HUDEP-2 (cell line): ENCODE measurements at regions not wholly inside any gene's neighbourhood (a gene's known extent, or its start where the extent isn't known, plus 50 kb on each side); places are given as distances from the start of the nearest gene placed in this dataset.

ENCODE experiments used
- DNase-seq, 76 experiments: peaks; one replicate each; lab custom pipeline; 2025; ENCODE audit not compliant: unreplicated experiment in 76 of 76; lab: John Stamatoyannopoulos, UW

GRCh38 chr12:76226397-76226796 lies 121.8 kb downstream of the BBS10 start:
- no peak for DNase-seq

DNA sequence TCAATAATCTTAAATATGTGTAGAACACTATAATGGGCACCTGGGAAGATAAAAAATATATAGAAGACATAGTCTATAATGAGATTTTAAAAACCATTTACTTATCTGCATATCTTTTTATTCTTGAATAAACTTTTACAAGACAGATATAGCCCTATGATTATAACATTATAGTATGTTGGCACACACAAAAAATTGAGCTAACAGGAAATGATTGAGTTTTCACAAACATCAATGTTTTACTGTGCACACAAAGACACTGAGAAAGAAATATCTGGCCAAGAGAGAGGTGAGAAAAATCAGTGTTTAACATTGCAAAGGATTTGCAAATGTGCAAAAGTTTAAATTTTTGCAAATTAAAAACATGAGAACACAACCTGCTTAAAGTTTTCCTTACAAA lies 124.3 kb downstream of the BBS10 start:
- DNase-seq, result no peak

GRCh38 chr12:76220980-76221379 lies 127.2 kb downstream of the BBS10 start:
- no peak for DNase-seq

DNA sequence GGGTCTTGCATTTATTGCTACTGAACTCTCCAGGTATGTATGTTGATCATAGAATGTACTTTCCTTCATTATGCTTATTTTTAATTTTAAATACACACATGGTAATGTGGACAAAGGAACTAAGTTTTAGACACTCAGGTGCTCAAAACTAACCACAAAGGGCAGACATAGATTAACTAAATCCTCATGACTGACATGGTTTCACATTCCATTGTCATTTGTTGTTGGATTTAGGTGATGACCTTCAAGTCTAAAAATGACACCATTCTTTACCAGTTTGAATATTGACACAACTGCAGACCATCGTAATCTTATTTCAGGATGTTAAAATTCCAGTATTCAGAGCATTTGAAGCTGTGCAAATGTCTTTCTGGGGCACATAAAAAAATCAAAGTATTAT lies 128.4 kb downstream of the BBS10 start:
- DNase-seq, result no peak

GRCh38 chr12:76216585-76217472 lies 131.4 kb downstream of the BBS10 start:
- no peak for DNase-seq

- DNase-seq, result no peak
Observed at GRCh38 chr12:76208129-76208528, 123.6 kb upstream of the NAP1L1 start.

DNA sequence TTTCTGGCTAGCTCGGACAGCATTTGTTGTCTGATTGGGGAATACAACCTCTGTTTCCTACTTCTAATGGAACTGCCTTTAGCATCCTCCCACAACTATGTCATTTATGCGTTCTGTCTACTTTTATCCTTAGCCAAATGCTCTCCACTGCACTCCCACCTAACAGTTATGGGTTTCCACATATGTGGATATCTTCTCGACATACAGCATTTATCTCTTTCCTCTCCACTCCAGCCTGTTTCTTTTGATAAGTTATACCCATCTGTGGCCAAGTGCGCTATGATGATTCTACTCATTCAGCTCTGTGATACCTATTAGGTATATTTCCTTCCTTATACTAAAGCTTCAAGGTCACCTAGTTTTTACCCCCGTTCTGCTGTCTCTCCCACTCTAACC lies 122.2 kb upstream of the NAP1L1 start:
- no peak for DNase-seq

GRCh38 chr12:76206039-76206676 lies 121.7 kb upstream of the NAP1L1 start:
- DNase-seq, result no peak

DNA sequence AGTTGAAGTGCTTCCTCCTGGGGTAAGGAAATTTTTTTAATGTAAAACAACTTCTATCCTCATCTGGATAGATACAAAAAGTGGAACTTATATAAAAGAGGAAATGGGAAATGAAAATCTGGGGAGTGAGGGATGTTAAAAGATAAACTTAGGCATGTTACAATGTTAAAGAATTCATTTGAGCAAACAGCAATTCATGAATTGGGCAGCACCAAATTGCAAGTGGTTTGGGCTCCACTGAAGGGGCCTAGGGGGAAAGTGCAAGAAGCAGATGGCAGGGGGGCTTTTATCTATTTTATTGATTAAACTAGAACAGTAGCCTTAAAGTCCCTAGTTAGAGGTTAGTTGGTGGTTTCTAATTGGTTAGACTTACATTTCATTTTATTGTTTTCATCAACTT lies 118.1 kb upstream of the NAP1L1 start:
- no peak for DNase-seq

- DNase-seq, result no peak
Observed at GRCh38 chr12:76201758-76202157, 117.3 kb upstream of the NAP1L1 start.

GRCh38 chr12:76201316-76201715 lies 116.8 kb upstream of the NAP1L1 start:
- DNase-seq, result no peak

GRCh38 chr12:76199808-76200207 lies 115.3 kb upstream of the NAP1L1 start:
- no peak for DNase-seq

DNA sequence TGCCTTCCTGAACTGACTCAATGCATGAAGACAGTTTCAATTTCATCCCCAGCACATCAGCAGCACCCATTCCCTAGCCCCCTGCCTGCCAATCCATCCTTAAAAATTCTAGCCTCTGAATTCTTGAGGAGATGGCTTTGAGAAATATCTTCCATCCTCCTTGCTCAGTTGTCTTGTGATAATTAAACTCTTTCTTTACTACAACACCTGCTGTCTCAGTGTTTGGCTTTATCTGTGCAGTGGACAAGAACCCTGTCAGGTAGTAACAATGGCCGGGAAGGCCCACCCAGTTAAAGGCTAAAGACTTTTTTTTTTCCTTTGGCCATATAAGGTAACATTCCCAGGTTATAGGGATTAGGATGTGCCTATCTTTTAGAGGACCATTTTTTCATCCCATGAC lies 114.4 kb upstream of the NAP1L1 start:
- no peak for DNase-seq

- no peak for DNase-seq
Observed at GRCh38 chr12:76197283-76197682, 112.8 kb upstream of the NAP1L1 start.

DNA sequence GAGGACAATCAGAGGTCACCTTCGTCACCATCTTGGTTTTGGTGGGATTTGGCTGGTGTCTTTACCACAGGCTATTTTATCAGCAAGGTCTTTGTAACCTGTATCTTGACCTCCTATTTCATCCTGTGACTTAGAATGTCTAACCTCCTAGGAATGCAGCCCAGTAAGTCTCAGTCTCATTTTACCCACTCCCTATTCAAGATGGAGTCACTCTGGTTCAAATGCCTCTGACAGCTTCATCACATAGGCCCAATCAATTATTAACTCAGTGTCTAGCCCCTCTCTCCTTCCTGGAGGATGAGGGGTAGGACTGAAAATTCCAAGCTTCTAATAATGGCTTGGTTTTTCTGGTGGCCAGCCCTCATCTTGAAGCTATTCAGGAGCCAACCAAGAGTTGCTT lies 111.4 kb upstream of the NAP1L1 start:
- DNase-seq, result no peak

- DNase-seq, result no peak
Observed at GRCh38 chr12:76194724-76195123, 110.2 kb upstream of the NAP1L1 start.

DNA sequence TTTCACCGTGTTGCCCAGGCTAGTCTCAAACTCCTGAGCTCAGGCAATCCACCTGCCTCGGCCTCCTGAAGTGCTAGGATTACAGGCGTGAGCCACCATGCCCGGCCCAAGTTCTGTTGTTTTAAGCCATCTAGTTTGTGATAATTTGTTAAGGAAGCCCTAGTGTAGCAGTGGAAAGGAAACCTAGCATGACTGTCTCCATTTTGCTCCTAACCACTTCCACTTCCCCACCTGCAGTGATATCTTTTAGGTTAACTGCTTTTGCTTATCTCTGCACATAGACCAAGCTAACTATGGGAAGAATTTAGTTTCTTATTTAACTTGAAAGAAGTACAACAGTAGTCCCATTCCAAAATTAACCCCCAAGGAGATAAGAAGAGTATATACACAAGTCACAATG lies 109.5 kb upstream of the NAP1L1 start:
- no peak for DNase-seq

DNA sequence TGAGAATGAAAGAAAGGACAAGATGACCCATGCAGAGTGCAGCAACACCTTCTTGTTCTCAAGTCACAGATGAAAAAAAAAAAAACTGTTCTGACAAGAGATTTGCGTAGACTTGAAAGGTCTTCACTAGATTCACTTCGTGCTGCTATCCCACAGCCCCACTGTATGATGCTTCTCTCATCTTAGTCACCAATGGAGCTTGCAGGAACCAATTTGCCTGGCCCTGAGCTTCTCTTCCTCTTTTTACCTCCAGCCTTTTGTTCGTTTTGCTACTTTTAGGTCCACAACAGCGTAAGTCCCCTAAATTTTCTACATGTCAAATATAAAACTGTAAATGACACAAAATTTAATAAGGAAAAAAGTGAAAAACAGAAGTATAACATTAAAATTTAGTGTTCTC lies 107.9 kb upstream of the NAP1L1 start:
- no peak for DNase-seq

DNA sequence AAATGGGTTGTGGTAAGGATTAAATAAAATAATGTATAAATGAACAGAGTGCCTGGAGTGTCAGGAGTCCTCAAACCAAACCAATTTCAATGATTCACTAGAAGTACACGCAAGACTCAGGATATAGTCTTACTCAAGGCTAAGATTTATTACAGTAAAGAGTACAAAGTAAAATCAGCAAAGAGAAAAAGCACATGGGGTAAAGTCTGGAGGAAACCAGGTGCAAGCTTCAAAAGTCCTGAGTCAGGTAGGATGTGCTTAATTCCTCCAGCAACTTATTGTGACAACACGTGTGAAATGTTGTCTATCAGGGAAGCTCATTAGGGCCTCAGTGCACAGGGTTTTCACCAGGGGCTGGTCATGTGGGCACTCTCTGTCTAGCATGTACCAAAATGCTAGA lies 105.8 kb upstream of the NAP1L1 start:
- DNase-seq, result no peak

DNA sequence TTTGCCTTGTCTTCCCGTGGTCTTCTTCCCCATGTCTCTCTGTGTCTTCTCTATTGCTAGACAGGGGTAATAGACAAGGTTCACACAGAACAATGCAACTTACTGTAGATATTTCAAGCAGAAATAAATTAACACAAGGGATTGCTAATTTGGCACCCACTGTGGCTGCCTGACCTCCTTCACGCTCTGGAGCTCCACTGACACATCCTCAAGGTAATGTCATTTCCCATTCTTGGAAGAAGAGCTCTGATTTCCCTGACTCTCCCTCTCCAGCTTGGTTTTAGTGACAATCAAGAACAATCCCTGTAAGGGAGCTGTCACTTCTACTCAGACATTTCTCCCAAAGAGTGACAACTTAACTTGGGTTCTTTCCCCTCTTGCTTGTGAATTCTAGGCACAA lies 105.4 kb upstream of the NAP1L1 start:
- DNase-seq, result no peak

- no peak for DNase-seq
Observed at GRCh38 chr12:76187177-76187576, 102.7 kb upstream of the NAP1L1 start.

- DNase-seq, result no peak
Observed at GRCh38 chr12:76186131-76186906, 101.8 kb upstream of the NAP1L1 start.
